GM21381 (cell line): ENCODE measurements at regions not wholly inside any gene's neighbourhood (a gene's known extent, or its start where the extent isn't known, plus 50 kb on each side); places are given as distances from the start of the nearest gene placed in this dataset.
"Not testable (repeated sequence)": the region's sequence is repeated elsewhere in the genome, so short reads cannot be mapped to it uniquely, and the experiment has no call there.

Source experiments
- ATAC-seq: cut with Tn5 transposase; IDR thresholded peaks from one replicate; pipeline ENCODE4 v1.9.1; 2021; ENCODE audit warnings: mild to moderate bottlenecking, moderate library complexity; ENCODE audit not compliant: unreplicated experiment

- ATAC-seq: no peak
Measured at GRCh38 chr7:91660734-91661356, 219.7 kb downstream of the MTERF1 start.

DNA sequence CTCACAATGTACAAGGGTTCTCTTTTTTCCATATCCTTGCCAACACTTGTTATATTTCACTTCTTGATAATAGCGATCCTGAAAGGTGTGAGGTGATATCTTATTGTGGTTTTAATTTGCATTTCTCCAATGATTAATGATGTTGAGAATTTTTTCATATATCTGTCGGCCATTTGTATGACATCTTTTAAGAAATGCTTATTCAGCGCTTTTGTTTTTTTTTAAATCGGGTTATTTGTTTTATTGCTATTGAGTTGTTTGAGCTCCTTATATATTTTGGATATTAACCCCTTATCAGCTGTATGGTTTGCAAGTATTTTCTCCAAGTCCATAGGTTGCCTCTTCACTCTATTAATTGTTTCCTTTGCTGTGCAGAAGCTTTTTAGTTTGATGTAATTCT, 218.8 kb downstream of the MTERF1 start:
- ATAC-seq: no peak

DNA sequence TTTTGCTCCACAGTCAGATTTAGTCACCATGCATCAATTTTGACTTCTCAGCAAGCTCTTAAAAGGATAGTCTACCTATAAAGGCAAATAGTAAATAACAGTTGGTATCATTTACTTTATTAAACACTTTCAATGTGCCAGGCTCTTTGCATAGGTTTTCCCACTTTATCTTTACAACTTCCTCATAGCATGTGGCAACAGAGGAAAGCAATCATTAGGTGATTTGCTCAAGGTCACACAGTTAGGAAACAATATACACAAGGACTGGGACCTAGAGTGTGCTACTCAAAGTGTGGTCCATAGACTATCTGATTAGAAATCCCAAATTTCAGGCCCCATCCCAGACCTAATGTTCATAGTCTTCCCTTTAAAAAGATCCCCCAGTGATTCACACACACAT, 212.3 kb downstream of the MTERF1 start:
- ATAC-seq: no peak

DNA sequence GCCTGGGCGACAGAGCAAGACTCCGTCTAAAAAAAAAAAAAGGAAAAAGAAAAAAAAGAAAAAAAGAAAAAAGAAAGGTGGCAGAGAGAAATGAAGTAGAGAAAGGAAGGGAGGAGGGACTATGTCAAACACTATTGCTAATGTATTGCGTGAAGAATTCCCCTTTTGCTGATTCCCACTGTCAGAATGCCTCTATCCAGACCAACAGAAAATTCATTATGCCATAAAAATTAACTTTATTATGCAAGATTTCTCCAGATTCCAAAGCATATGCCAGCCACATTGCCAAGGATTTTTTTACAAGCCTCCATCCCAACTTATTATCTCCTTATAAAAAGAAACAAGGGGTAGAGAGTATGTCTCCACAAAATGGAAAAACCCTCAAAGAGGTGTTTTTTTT, 209.3 kb downstream of the MTERF1 start:
- no peak for ATAC-seq

GRCh38 chr7:91674470-91674869, 206.0 kb downstream of the MTERF1 start:
- no peak for ATAC-seq

- no peak for ATAC-seq
Measured at GRCh38 chr7:91681718-91682117, 198.8 kb downstream of the MTERF1 start.

GRCh38 chr7:91683823-91684222, 196.7 kb downstream of the MTERF1 start:
- no peak for ATAC-seq

DNA sequence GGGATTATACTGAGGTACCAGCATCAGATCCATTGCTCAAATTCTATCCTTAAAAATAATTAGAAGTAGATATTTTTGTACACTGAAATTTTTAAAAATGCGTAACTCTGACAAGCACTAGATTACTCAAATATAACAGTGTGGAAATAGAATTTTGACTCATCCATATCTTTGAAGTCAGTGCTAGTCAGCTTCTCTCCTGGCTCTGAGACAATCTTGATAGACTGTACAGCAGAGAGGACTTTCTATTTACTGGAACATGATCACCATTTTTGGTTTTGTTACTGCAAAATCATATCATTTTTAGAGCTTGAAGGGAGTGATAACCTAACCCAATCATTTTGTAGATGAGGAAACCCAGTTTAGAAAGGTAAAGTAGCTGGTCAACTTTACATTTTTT, 195.0 kb downstream of the MTERF1 start:
- ATAC-seq: no peak

DNA sequence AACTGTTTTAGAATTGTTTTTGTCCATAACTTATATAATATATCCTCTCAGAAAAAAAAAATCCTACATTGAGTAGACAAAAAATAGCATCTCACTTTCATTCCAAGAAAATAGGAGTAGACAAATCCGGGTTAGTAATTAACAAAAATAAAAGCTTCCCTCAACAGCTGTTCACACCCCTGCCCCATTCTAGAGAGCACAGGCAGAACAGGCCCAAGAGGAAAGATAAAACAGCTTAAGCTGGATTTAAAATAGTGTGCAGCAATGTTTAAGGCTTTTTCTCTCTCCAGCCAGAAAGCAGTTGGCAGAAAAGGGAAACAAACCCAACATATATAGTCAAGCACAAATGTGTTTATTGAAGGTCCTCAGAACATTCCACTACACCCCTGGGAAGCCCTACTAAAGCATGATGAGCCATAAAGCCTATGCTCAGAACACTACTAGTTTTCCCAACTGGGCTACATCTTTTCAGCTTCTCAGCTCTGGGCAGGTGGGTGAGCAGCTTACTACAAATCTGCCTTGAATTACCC, 189.9 kb downstream of the MTERF1 start:
- no peak for ATAC-seq

- ATAC-seq: no peak
Measured at GRCh38 chr7:91691865-91692264, 188.6 kb downstream of the MTERF1 start.

DNA sequence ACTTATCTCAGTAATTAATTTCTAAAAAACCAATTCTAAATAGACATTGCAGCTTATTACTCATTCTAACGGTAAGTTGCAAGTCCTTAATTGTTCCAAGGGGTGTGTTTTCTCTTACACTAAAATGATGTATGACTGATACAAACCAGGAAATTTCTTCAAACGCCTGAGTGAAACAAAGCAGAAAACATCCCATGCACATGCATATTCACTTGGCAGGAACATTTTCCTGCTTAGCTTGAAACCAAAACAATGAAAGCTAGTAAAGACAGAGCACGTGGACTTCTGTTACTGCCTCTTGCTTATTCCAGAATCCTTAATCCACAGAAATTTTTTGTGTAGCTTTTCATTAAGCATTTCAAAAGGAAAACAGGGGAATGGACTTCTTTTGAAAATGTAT, 187.7 kb downstream of the MTERF1 start:
- ATAC-seq: no peak

DNA sequence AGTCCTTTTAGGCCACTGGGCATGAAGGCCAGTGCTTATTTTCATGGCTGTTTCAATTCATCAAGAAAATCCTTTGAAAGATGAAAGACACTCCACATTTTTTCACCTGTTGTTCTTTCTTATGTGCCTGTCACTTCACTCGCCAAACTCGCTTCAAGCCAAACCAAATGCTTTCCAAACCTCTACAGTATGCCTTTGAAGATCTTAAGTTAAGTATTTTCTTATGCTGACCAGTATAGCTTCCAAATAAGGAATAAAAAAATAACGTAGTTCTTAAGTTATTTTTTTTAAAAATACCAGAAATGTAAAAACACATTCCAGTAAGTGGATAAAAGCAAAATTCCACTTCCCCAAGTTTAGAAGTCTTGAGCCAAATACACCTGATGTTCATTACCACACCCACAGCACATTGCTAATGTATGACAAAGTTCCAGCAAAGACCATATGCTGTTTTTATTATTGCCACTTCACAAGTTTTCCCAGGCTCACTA, 186.1 kb downstream of the MTERF1 start:
- ATAC-seq: no peak

- ATAC-seq: no peak
Measured at GRCh38 chr7:91710881-91711280, 169.6 kb downstream of the MTERF1 start.

GRCh38 chr7:91713669-91714068, 166.8 kb downstream of the MTERF1 start:
- no peak for ATAC-seq

DNA sequence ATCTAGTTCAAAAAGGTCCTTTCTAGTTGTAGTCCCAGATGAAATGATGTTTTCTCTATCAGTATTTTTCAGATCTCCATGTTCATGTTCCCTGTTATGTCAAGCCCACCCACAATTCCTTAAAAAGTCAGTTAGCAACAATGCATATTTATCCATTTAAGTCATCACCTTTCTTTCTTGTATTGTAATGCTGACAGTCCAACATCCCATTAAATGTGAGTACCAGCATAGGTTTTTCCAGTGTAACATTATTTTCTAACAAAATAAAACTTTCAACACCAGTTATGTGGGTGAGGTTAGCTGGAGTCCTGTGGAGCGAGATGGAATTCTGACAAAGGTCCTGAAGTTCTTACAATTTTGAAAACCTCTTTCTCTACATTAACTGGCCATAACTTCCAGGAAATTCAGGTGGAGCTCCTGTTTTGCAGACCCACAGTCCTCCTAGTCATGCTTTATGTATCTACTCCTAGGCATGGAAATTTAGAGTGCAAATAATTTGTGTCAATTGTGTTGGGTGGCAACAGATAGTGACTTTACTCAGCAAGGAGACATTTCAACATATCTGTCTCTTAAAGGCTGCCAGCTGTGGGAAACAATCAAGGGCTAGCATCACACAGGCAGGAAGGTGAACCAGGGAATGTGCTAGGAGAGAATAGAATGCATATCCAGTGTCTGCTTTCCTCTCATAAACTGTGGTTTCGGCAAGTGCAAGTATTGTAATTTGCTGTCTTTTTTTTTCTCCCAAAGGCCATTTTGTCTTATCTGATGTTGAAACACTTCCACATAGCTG, 162.6 kb downstream of the MTERF1 start:
- no peak for ATAC-seq

- no peak for ATAC-seq
Measured at GRCh38 chr7:91719008-91719407, 161.5 kb downstream of the MTERF1 start.

DNA sequence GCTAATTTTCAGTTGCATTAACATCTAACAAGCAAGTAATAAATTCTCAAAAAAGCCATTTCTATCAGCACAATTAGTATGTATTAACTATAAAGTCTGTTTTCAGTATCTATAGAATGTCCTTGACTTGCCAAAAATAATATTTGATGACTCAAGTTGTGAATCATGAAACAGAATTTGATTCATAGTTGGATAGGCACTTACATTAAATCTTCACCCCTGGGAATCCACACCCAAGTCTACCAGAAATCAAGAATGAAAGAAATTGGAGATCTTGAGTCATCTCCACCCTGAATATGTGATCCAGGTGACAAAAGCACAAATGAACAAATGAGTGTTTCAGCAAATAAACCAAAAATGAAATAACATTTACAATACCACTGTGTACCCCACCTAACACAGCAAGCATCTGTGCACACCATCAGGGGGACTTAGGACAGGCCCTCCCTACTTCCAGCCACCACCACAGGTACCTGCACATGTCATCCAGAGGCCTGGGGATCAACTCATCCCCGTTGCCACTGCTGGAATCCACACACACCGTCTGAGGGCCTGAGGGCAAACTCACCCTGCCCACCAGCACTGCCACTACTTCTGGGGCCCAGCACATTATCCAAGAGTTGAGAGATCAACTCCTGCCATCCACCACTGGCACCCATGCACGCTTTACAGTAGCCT, 160.1 kb downstream of the MTERF1 start:
- no peak for ATAC-seq

DNA sequence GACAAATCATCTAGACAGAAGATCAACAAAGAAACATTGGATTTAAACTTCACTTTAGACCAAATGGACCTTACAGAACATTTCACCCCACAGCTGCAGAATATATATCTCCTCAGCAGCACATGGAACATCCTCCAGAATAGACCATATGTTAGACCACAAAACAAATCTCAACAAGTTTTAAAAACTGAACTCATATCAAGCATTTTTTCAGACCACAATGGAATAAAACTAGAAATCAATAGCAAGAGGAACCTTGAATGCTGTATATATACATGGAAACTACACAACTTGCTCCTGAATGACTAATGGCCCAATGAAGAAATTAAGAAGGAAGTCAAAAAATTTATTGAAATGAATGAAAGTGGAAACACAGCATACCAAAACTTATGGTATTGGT, 157.7 kb downstream of the MTERF1 start:
- ATAC-seq: no peak

GRCh38 chr7:91729046-91729445, 151.5 kb downstream of the MTERF1 start:
- ATAC-seq: not testable (repeated sequence)

GRCh38 chr7:91731976-91732375, 148.5 kb downstream of the MTERF1 start:
- ATAC-seq: no peak

GRCh38 chr7:91749418-91749817, 131.1 kb downstream of the MTERF1 start:
- no peak for ATAC-seq

GRCh38 chr7:91750091-91750490, 130.4 kb downstream of the MTERF1 start:
- no peak for ATAC-seq
